Posterior vena cava (tissue), 2 donors: ENCODE measurements at regions not wholly inside any gene's neighbourhood (a gene's known extent, or its start where the extent isn't known, plus 50 kb on each side); places are given as distances from the start of the nearest gene placed in this dataset.
"Not testable (repeated sequence)": the region's sequence is repeated elsewhere in the genome, so short reads cannot be mapped to it uniquely, and the experiment has no call there.

Source experiments
- DNase-seq: peaks from one replicate; pipeline ENCODE4 v3.0.0-alpha.2; 2020; ENCODE audit warnings: low spot score
- intact Hi-C, 2 donors: fragments of 100-400 bp; cut with DNase I; formaldehyde crosslinking; loops; one replicate each; pipeline versions ENCODE4 v1.14.1 to v1.14.2; 2022 to 2023
- donor health status: DM: yes; HTN: yes; CAD: no.
- donor health status: DM: yes; HTN: yes; CAD: no.

GRCh38 chr4:52366621-52367020 is 292.5 kb downstream of the USP46 start:
- DNase-seq, result no peak
- intact Hi-C loops, result no loop called here

DNA sequence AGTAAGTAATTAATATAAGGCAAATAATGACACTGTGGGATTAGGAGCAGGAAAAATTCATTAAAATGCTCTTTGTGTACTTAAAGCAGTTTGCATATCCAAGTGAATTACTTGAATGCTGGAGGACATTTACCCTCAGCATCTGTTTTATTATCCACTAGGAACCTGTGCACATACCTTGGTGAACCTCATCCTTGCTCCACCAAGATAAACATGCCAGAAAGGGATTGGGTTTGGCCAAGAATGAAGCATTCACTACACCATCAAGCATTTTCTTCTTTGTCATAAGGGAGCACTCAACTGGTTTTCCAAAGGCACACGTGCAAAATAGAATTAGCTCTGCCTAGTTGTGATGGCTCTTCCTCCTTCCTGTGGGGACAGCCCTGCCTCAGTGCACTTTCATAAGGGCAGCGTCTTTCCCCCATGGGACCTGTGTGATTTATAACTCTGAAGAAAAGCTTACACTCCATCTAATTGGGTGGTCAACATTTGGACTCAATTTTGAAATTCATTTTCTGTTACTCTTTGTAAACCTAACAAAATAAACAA is 291.7 kb downstream of the USP46 start:
- intact Hi-C loops, result no loop called here
- DNase-seq, result no peak

- no peak for DNase-seq
- intact Hi-C loops, result no loop called here
Measured at GRCh38 chr4:52368895-52369294, 290.2 kb downstream of the USP46 start.

DNA sequence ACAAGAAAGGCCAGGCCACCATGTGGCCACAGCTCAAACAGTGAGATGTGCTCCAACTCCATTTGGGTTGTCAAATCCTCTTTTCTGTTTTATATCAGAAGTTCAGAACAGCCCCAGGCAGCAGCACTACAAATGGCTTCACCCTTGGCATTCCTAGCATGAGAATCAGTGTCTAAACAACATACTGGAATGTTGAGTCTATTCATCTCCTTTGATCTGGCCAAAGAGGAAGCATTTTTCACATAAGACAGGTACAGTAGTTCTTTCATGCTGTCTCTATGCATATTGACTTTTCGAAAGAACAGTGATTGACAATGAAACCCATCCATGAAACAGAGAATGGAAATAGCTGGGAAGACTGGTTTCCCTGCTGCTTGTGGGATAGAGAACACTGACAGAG is 289.5 kb downstream of the USP46 start:
- no peak for DNase-seq
- intact Hi-C loops, result loop anchor here (2.0 to 10.0 kb wide), 2 partner anchors 613 to 615 kb away; no protein-coding TSS in a partner anchor

DNA sequence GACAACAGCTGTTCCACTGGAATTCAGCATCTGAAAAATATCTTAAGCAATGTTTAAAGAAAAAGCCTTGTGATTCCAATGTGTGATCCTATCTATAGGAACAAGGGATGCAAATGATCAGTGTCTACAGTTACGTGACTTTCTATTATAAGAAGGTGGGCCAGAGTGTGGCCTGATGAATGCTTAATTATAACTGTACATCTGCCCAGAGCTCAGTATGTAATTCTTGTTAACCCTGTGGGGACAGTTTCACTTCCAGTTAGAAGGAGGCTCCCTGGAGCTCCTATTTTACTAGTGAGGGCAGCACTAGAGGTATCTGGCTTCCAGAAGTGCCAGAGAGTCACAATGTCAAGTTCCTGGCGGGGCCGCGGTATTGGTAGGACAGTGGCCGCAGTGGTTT is 288.5 kb downstream of the USP46 start:
- intact Hi-C loops, result loop anchor here (2.0 to 10.0 kb wide), 2 partner anchors 612 to 614 kb away; no protein-coding TSS in a partner anchor
- DNase-seq, result no peak

DNA sequence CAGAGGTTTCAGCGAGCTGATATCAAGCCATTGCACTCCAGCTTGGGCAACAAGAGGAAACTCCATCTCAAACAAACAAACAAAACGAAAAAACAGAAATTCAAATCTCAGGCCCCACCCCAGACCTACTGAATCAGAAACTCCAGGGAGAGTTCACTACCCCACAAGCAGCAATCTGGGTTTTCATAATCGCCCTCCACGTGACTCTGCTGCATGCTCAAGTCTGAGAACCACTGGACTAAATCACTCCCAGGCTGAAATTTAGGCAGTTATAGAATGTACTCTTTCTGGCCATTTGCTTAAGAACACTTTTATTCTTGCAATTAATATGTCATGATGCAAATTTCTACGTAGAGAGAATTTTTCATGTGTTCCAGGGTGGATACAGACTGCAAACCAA is 287.3 kb downstream of the USP46 start:
- no peak for DNase-seq
- intact Hi-C loops, result loop anchor here (2.0 to 10.0 kb wide), 2 partner anchors 611 to 613 kb away; no protein-coding TSS in a partner anchor

GRCh38 chr4:52372269-52372668 is 286.8 kb downstream of the USP46 start:
- DNase-seq, result no peak
- intact Hi-C loops, result loop anchor here in 1 of 2 donors (10.0 kb wide), 1 partner anchor 613 kb away; no protein-coding TSS in a partner anchor

DNA sequence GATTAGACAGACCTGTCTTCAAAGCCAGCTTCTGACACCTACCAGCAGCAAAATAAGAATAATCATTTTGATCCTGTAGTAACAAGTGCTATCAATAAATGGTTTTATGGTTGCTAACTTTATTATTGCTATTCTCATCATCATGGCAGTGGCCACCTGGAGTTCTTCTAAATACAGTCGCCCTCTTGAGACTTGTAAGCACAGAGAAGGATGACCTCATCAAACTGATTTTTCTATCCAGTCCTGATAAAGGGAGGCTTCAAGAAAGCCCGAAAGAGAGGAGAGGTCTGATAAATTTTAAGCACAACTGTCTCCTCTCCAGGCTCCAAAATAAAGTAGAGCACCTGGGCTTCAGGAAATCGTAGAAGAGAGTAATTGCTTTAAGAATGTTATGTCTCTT is 286.4 kb downstream of the USP46 start:
- DNase-seq, result no peak
- intact Hi-C loops, result loop anchor here in 1 of 2 donors (10.0 kb wide), 1 partner anchor 612 kb away; no protein-coding TSS in a partner anchor

GRCh38 chr4:52373650-52374049 is 285.5 kb downstream of the USP46 start:
- DNase-seq, result no peak
- intact Hi-C loops, result loop anchor here in 1 of 2 donors (10.0 kb wide), 1 partner anchor 611 kb away; no protein-coding TSS in a partner anchor

GRCh38 chr4:52374877-52375276 is 284.2 kb downstream of the USP46 start:
- intact Hi-C loops, result loop anchor here in 1 of 2 donors (10.0 kb wide), 1 partner anchor 610 kb away; no protein-coding TSS in a partner anchor
- DNase-seq, result no peak

DNA sequence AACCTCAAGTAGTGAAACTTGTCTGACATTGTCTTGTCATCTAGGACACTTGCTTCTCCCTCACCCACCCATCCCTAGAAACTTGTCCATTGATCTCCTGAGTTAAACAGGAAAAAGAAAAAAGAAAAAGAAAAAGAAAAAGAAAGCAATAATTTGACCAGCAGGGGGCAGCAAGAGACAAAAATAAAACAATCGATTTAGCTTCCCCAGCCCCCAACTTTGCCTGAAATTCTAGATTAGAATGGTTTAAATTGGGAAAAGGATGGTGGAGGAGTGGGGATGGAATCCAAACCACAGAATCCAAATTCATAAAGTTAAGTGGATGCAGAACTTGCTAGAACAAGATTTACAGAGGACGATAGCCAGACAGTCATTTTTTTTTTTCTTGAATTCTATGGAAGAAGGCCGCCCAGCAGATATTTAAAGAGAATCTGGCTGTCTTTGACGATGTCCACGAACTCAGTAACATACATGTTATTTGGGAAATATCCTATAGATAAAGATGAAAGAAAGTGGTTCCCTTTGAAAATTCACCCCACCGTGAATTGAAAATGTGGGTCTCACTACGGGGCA is 282.9 kb downstream of the USP46 start:
- no peak for DNase-seq
- intact Hi-C loops, result loop anchor here in 1 of 2 donors (10.0 kb wide), 1 partner anchor 609 kb away; no protein-coding TSS in a partner anchor

- intact Hi-C loops, result loop anchor here in 1 of 2 donors (10.0 kb wide), 1 partner anchor 607 kb away; no protein-coding TSS in a partner anchor
- peak; percentile 57 for DNase-seq
Measured at GRCh38 chr4:52377563-52377962, 281.5 kb downstream of the USP46 start.

DNA sequence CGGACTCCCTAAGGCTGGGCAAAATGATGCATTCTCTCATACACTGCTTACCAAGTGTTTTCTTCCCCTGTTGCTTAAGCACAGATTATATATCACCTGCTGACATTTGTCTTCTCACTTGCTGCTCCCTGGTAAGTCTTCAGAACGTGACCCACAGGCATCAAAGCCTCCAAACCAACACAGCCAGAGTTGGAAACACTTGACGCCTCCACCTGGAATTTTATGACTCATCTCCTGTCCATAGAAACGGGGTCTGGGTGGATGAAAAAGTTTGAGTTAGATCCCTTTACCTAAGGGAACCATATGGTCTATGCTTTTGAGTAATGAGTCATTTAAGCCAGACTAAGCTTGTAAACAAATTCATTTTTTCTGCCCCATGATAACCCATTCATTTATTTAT is 251.6 kb downstream of the USP46 start:
- DNase-seq, result no peak
- intact Hi-C loops, result no loop called here

DNA sequence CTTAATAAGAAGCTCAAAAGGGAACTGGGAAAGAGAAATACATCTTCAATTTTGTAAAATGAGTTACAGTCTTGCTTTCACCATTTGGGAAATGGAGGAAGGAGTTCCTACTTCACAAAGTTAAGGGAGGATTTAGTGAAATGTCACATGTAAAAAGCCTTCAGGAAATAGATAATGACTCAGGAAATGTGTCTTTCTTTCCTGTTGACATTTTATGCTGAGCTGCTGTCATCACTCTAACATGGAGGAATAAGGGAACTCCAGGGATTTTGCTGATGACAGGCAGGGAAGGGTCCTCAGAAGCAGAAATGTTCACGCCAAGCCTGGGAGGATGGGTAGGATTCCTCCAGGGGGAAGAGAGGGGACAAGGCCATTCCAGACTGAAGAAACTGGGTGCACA is 251.1 kb downstream of the USP46 start:
- DNase-seq, result no peak
- intact Hi-C loops, result no loop called here

- intact Hi-C loops, result no loop called here
- DNase-seq, result no peak
Measured at GRCh38 chr4:52408471-52408870, 250.6 kb downstream of the USP46 start.

DNA sequence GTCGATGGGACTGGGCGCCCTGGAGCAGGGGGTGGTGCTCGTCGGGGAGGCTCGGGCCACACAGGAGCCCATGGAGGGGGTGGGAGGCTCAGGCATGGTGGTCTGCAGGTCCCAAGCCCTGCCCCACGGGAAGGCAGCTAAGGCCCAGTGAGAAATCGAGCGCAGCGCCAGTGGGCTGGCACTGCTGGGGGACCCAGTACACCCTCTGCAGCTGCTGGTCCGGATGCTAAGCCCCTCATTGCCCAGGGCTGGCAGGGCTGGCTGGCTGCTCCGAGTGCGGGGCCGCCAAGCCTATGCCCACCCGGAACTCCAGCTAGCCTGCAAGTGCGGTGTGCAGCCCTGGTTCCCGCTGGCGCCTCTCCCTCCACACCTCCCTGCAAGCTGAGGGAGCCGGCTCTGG is 249.3 kb downstream of the USP46 start:
- intact Hi-C loops, result not testable (repeated sequence)

DNA sequence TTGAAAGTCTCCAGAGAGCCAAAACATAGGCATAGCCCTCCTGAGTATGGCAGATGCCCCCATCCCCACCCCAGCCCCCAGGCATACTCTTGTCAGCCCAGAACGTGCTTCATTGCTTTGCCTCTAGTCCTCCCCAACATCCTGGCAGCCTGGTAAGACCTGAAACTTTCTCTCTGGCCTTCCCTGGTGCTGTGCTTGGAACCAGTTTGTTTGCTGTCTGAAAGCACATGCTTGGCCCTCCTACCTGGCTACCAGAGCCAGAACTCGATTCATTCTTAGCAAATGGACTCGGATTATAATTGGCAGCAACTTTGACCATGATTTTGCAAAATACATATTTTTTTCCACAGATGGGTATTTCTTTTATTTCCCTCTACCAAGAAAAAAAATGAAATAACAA is 248.1 kb downstream of the USP46 start:
- intact Hi-C loops, result no loop called here
- no peak for DNase-seq

More for the DNA sequence above, 249.3 kb downstream of the USP46 start:
- DNase-seq, result not testable (repeated sequence)

DNA sequence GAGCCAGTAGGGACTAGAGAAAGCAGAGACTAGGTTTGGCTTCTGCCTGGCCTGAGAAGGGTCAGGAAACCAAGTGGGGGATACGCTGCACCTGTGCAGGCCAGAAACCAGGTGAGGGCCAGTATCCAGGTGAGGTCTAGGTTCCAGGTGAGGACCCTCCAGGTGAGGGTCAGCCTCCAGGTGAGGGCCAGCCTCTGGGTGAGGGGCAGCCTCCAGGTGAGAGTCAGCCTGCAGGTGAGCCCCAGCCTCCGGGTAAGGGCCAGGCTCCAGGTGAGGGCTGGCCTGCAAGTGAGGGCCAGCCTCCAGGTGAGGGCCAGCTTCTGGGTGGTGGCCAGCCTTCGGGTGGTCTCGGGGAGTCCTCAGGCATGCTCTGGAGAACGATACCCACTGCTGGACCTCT is 238.8 kb downstream of the USP46 start:
- DNase-seq, result no peak
- intact Hi-C loops, result no loop called here

GRCh38 chr4:52421811-52422213 is 237.3 kb downstream of the USP46 start:
- no peak for DNase-seq
- intact Hi-C loops, result no loop called here

DNA sequence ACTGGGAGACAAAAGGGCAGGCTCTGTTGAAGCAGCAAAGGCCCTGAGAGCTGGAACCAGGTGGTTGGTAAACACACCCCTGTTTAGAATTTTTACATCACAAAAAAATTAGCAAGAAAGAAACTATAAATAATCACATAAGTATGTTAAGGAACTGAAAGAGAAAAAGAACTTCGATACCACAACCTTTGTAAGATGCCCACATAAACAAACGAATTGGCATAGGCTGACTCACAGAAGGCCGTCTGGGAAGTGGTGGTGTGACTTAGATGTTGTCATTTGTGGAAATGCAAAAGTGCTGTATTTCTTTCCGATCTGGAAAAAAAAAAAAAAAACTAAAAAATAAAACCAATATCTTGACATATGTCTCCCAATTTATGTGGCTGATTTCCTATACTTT is 235.1 kb downstream of the USP46 start:
- intact Hi-C loops, result no loop called here

GRCh38 chr4:52425751-52426326 is 233.3 kb downstream of the USP46 start:
- intact Hi-C loops, result no loop called here
- DNase-seq, result no peak

More for the DNA sequence above, 235.1 kb downstream of the USP46 start:
- DNase-seq, result no peak
